H1 (cell line): ENCODE measurements at regions not wholly inside any gene's neighbourhood (a gene's known extent, or its start where the extent isn't known, plus 50 kb on each side); places are given as distances from the start of the nearest gene placed in this dataset.

Source experiments
- CTCF ChIA-PET: fragments of 300-600 bp; sonication (Branson Sonifier 250); formaldehyde crosslinking; loops from one replicate; lab custom pipeline; 2021; ENCODE audit not compliant: partially characterized antibody; lab: Charles Lee
- POLR2A ChIA-PET: fragments of 300-600 bp; sonication (Branson Sonifier 250); formaldehyde crosslinking; loops from one replicate; lab custom pipeline; 2021; ENCODE audit warnings: inconsistent platforms; ENCODE audit not compliant: partially characterized antibody; lab: Charles Lee
- DNase-seq, 2 experiments: peaks; one replicate each; pipeline versions ENCODE4 v3.0.0 to v3.0.0-alpha.2; 2010 to 2022; ENCODE audit warnings: low spot score in 2 of 2, low read depth in 1 of 2, mixed read lengths in 1 of 2
- FAIRE-seq: peaks from 2 replicates; lab custom pipeline; 2011; peaks lifted over from hg19 to GRCh38; lab: Jason Lieb, UNC
- H2AFZ ChIP-seq: 2 replicates; pipeline ENCODE4 v1.8.1; 2012; ENCODE audit warnings: low read length, inconsistent platforms
- H2AK5ac ChIP-seq: 2 replicates; pipeline ENCODE4 v1.6.1; 2013; ENCODE audit warnings: low read depth, low read length
- H2BK120ac ChIP-seq: replicated peaks from 2 replicates; pipeline ENCODE3; 2013; ENCODE audit warnings: low read depth, low read length, inconsistent platforms
- H2BK12ac ChIP-seq: 2 replicates; pipeline ENCODE4 v1.6.1; 2013; ENCODE audit warnings: low read depth, low read length
- H2BK15ac ChIP-seq: 2 replicates; pipeline ENCODE4 v1.6.1; 2013; ENCODE audit warnings: low read length
- H2BK20ac ChIP-seq: 2 replicates; pipeline ENCODE4 v1.6.1; 2013; ENCODE audit warnings: low read length
- H2BK5ac ChIP-seq: 2 replicates; pipeline ENCODE4 v1.6.1; 2013; ENCODE audit warnings: low read depth, low read length
- H3K14ac ChIP-seq: 2 replicates; pipeline ENCODE4 v1.6.1; 2013; ENCODE audit warnings: inconsistent platforms; ENCODE audit not compliant: insufficient read length
- H3K18ac ChIP-seq: 2 replicates; pipeline ENCODE4 v1.6.1; 2013; ENCODE audit warnings: low read length; ENCODE audit errors: extremely low read depth
- H3K23ac ChIP-seq: 2 replicates; pipeline ENCODE4 v1.6.1; 2013; ENCODE audit warnings: inconsistent platforms; ENCODE audit not compliant: insufficient read length
- H3K23me2 ChIP-seq: 2 replicates; pipeline ENCODE4 v1.6.1; 2013; ENCODE audit warnings: low read depth, low read length
- H3K27ac ChIP-seq: 2 replicates; pipeline ENCODE4 v1.6.1; 2011; ENCODE audit warnings: low read depth, low read length, inconsistent platforms
- H3K27me3 ChIP-seq, 4 experiments: replicated peaks in 1 of 4; 1 replicate in 1 of 4; 2 replicates in 3 of 4; pipeline versions ENCODE4 v1.6.1 to v1.8.1; 2011 to 2013; ENCODE audit warnings: low read length in 3 of 4, mild to moderate bottlenecking in 3 of 4, inconsistent platforms in 2 of 4, mixed read lengths in 2 of 4, moderate library complexity in 1 of 4; ENCODE audit not compliant: control insufficient read depth in 3 of 4, insufficient read depth in 3 of 4; ENCODE audit errors: extremely low read depth in 1 of 4
- H3K36me3 ChIP-seq, 4 experiments: 2 replicates each; pipeline versions ENCODE4 v1.6.1 to v1.8.1; 2011 to 2013; ENCODE audit warnings: mild to moderate bottlenecking in 4 of 4, low read length in 3 of 4, moderate library complexity in 2 of 4, control low read depth in 1 of 4, inconsistent platforms in 1 of 4; ENCODE audit not compliant: insufficient read depth in 4 of 4, control insufficient read depth in 2 of 4
- H3K4ac ChIP-seq: replicated peaks from 2 replicates; pipeline ENCODE3; 2013; ENCODE audit warnings: low read length, low read depth, mixed read lengths, inconsistent platforms; ENCODE audit not compliant: insufficient read length
- H3K4me1 ChIP-seq, 4 experiments: replicated peaks in 1 of 4; 1 replicate in 1 of 4; 2 replicates in 3 of 4; pipeline versions ENCODE4 v1.6.1 to v1.8.1; 2011 to 2013; ENCODE audit warnings: low read length in 3 of 4, inconsistent platforms in 2 of 4, mixed read lengths in 1 of 4; ENCODE audit not compliant: insufficient read depth in 4 of 4, control insufficient read depth in 3 of 4
- H3K4me2 ChIP-seq, 2 experiments: 2 replicates each; pipeline versions ENCODE4 v1.6.1 to v1.8.1; 2011 to 2013; ENCODE audit warnings: low read depth in 2 of 2, low read length in 2 of 2, control low read depth in 1 of 2, inconsistent platforms in 1 of 2, mild to moderate bottlenecking in 1 of 2; ENCODE audit not compliant: insufficient read depth in 1 of 2
- H3K4me3 ChIP-seq, 4 experiments: fragments of 200-600, 300-600 bp in 1 of 4; sonication (generic), shearing (Covaris generic), sonication (Bioruptor Twin) in 1 of 4; 2 replicates each; pipeline versions ENCODE4 v1.5.1 to v1.8.1; 2011 to 2016; ENCODE audit warnings: low read length in 4 of 4, low read depth in 3 of 4, control low read depth in 2 of 4, inconsistent platforms in 2 of 4, mild to moderate bottlenecking in 2 of 4, mixed read lengths in 1 of 4, moderate library complexity in 1 of 4; ENCODE audit not compliant: insufficient read depth in 2 of 4; ENCODE audit errors: extremely low read depth in 1 of 4
- H3K56ac ChIP-seq: replicated peaks from 2 replicates; pipeline ENCODE3; 2013; ENCODE audit warnings: low read depth, mild to moderate bottlenecking, mixed read lengths, low read length, inconsistent platforms; ENCODE audit not compliant: insufficient read length
- H3K79me1 ChIP-seq: 2 replicates; pipeline ENCODE4 v1.6.1; 2013; ENCODE audit warnings: low read depth, low read length, control low read depth
- H3K79me2 ChIP-seq, 2 experiments: 2 replicates each; pipeline versions ENCODE4 v1.6.1 to v1.8.1; 2012 to 2013; ENCODE audit warnings: low read length in 2 of 2, mild to moderate bottlenecking in 2 of 2, inconsistent platforms in 1 of 2; ENCODE audit not compliant: insufficient read depth in 2 of 2, control insufficient read depth in 1 of 2
- H3K9ac ChIP-seq, 4 experiments: replicated peaks in 1 of 4; 1 replicate in 1 of 4; 2 replicates in 3 of 4; pipeline versions ENCODE4 v1.6.1 to v1.8.1; 2011 to 2013; ENCODE audit warnings: low read depth in 3 of 4, low read length in 3 of 4, control low read depth in 2 of 4, mild to moderate bottlenecking in 2 of 4, moderate library complexity in 2 of 4, inconsistent platforms in 1 of 4; ENCODE audit errors: extremely low read depth in 1 of 4
- H3K9me3 ChIP-seq, 2 experiments: 2 replicates each; pipeline versions ENCODE4 v1.6.1 to v1.8.1; 2012 to 2013; ENCODE audit warnings: mild to moderate bottlenecking in 2 of 2, moderate library complexity in 2 of 2, control low read depth in 1 of 2, inconsistent platforms in 1 of 2, low read depth in 1 of 2, low read length in 1 of 2, mixed read lengths in 1 of 2; ENCODE audit not compliant: insufficient read depth in 2 of 2
- H4K20me1 ChIP-seq, 2 experiments: replicated peaks in 1 of 2; 2 replicates each; pipeline versions ENCODE3 to v1.8.1; 2011 to 2013; ENCODE audit warnings: inconsistent platforms in 2 of 2, low read length in 2 of 2, mild to moderate bottlenecking in 1 of 2; ENCODE audit not compliant: insufficient read depth in 2 of 2, control insufficient read depth in 1 of 2
- H4K5ac ChIP-seq: 2 replicates; pipeline ENCODE4 v1.6.1; 2013; ENCODE audit warnings: low read length, low read depth, mixed read lengths, inconsistent platforms; ENCODE audit not compliant: insufficient read length
- H4K8ac ChIP-seq: 2 replicates; pipeline ENCODE4 v1.8.0; 2013; ENCODE audit warnings: mild to moderate bottlenecking, moderate library complexity, low read length, inconsistent platforms; ENCODE audit not compliant: insufficient read depth; ENCODE audit errors: extremely low read depth
- H4K91ac ChIP-seq: replicated peaks from 2 replicates; pipeline ENCODE3; 2013; ENCODE audit warnings: low read length, mixed read lengths, inconsistent platforms; ENCODE audit not compliant: insufficient read length
- CBX5 ChIP-seq: fragments of 300-800, 300-1000 bp; sonication (generic); IDR thresholded peaks from 2 replicates; pipeline ENCODE4 v1.7.1; 2016; ENCODE audit warnings: antibody characterized with exemption, low read length, low read depth
- CTBP2 ChIP-seq: IDR thresholded peaks from 2 replicates; pipeline ENCODE4 v1.7.0; 2011; ENCODE audit warnings: borderline replicate concordance, mild to moderate bottlenecking, moderate library complexity, mixed read lengths, low read length; ENCODE audit not compliant: insufficient read depth, insufficient read length
- CTCF ChIP-seq, 3 experiments: IDR thresholded peaks; 1 replicate in 2 of 3; 2 replicates in 1 of 3; pipeline versions ENCODE4 v1.5.1 to v1.6.1; 2011; ENCODE audit warnings: low read length in 3 of 3, mild to moderate bottlenecking in 3 of 3, inconsistent platforms in 2 of 3, low read depth in 1 of 3, moderate library complexity in 1 of 3; ENCODE audit not compliant: insufficient read depth in 1 of 3; ENCODE audit errors: control extremely low read depth in 1 of 3
- KDM1A ChIP-seq: fragments of 200-600, 300-600 bp; sonication (generic); IDR thresholded peaks from 2 replicates; pipeline ENCODE4 v1.7.1; 2016; ENCODE audit warnings: mild to moderate bottlenecking, low read length, borderline replicate concordance
- KDM5A ChIP-seq: fragments of 200-600 bp; IDR thresholded peaks from 2 replicates; pipeline ENCODE4 v1.7.1; 2012; ENCODE audit warnings: mild to moderate bottlenecking, low read length, inconsistent platforms, mixed read lengths
- MAFK ChIP-seq: IDR thresholded peaks from 2 replicates; pipeline ENCODE4 v1.6.1; 2012; ENCODE audit warnings: low read depth, mild to moderate bottlenecking, improper control_type of control experiment, low read length
- PHF8 ChIP-seq: fragments of 200-600 bp; sonication (generic); conservative IDR thresholded peaks from 2 replicates; pipeline ENCODE4 v1.7.1; 2012; ENCODE audit warnings: low read depth, mild to moderate bottlenecking, inconsistent platforms, low read length, moderate library complexity
- POLR2AphosphoS5 ChIP-seq: IDR thresholded peaks from 2 replicates; pipeline ENCODE4 v1.6.1; 2011; ENCODE audit warnings: low read depth, low read length
- POU5F1 ChIP-seq: IDR thresholded peaks from 2 replicates; pipeline ENCODE4 v1.6.1; 2011; ENCODE audit warnings: low read depth, mild to moderate bottlenecking, low read length, moderate library complexity
- SIX5 ChIP-seq: IDR thresholded peaks from 2 replicates; pipeline ENCODE4 v1.6.1; 2011; ENCODE audit warnings: mild to moderate bottlenecking, low read depth, low read length
- USF2 ChIP-seq: IDR thresholded peaks from 2 replicates; pipeline ENCODE4 v1.6.1; 2011; ENCODE audit warnings: low read length, improper control_type of control experiment
- WGBS, 2 experiments: shearing (Covaris generic) in 1 of 2; methylation state at CpG; one replicate each; pipeline versions ENCODE4 v1.1.6 to v1.1.7; 2013 to 2015; ENCODE audit warnings: low lambda C conversion rate in 2 of 2, mixed read lengths in 2 of 2, inconsistent platforms in 1 of 2, low coverage in 1 of 2, missing lambda C conversion rate in 1 of 2; ENCODE audit not compliant: insufficient replicate concordance in 2 of 2, insufficient coverage in 1 of 2, insufficient read length in 1 of 2; ENCODE audit errors: extremely low coverage in 1 of 2, missing lambda C conversion rate in 1 of 2; 5-methylcytosine and 5-hydroxymethylcytosine counted together

- H3K14ac ChIP-seq: no peak overlapping the region
- DNase-seq: no peak
- CTCF ChIA-PET: interaction anchor here (0.6 to 1.3 kb wide), 3 partner anchors 16 to 907 kb away, joined by 3 to 4 read pairs (median 4); no protein-coding TSS in a partner anchor
Observed at GRCh38 chr5:17365811-17366138, 132.3 kb upstream of the TAF11L2 start.

More at GRCh38 chr5:17365811-17366138, 132.3 kb upstream of the TAF11L2 start:
- no peak overlapping the region for H3K9ac ChIP-seq
- no peak overlapping the region for H4K91ac ChIP-seq
- no peak overlapping the region for H2BK15ac ChIP-seq
- no peaks in the 10 kb centered on the region for H3K9me3 ChIP-seq
- TF ChIP-seq CTCF (IDR thresholded peaks at IDR 0.05; ENCODE audit: control extremely low read depth in 1 of 3, insufficient read depth in 1 of 3, low read depth in 1 of 3, low read length in 3 of 3): no peak
- TF ChIP-seq PHF8: no peak
- TF ChIP-seq CTBP2: no peak
- TF ChIP-seq POLR2AphosphoS5: no peak
- TF ChIP-seq KDM1A: no peak
- no peak for TF ChIP-seq CBX5
- no peak for TF ChIP-seq MAFK
- TF ChIP-seq SIX5: no peak
- no peak for TF ChIP-seq USF2
- TF ChIP-seq KDM5A: no peak
- no peak for TF ChIP-seq POU5F1
- no peak overlapping the region for H4K8ac ChIP-seq
- H2BK120ac ChIP-seq: no peak overlapping the region
- H3K27ac ChIP-seq: no peak overlapping the region
- H4K20me1 ChIP-seq: no peaks in the 10 kb centered on the region
- no peak overlapping the region for H2BK20ac ChIP-seq
- no peak overlapping the region for H3K23ac ChIP-seq
- no peak overlapping the region for H3K4me3 ChIP-seq
- H3K79me1 ChIP-seq: no peaks in the 10 kb centered on the region
- FAIRE-seq: no peak
- H3K4me1 ChIP-seq: peaks cover 0 to 10% (median 6%) of the 10 kb centered on the region in 4 experiments; a peak in 4 of 7 replicates
- H3K79me2 ChIP-seq: no peaks in the 10 kb centered on the region
- no peaks in the 10 kb centered on the region for H3K23me2 ChIP-seq
- H3K4me2 ChIP-seq: no peak overlapping the region
- no peak overlapping the region for H4K5ac ChIP-seq
- WGBS, 2 experiments: 75% methylated on average over 7 of the region's 7 CpGs; no CpG with 5 or more reads in 1 of the 2 experiments
- H3K27me3 ChIP-seq: no peaks in the 10 kb centered on the region
- H2BK12ac ChIP-seq: no peak overlapping the region
- no peak overlapping the region for H3K56ac ChIP-seq
- POLR2A ChIA-PET: no interaction called here
- H3K18ac ChIP-seq: no peak overlapping the region
- H3K4ac ChIP-seq: no peak overlapping the region
- no peak overlapping the region for H2AK5ac ChIP-seq
- no peaks in the 10 kb centered on the region for H3K36me3 ChIP-seq
- no peak overlapping the region for H2BK5ac ChIP-seq
- H2AFZ ChIP-seq: no peak overlapping the region
